ENCODE measurements at regions not wholly inside any gene's neighbourhood (a gene's known extent, or its start where the extent isn't known, plus 50 kb on each side); places are given as distances from the start of the nearest gene placed in this dataset.

DNA sequence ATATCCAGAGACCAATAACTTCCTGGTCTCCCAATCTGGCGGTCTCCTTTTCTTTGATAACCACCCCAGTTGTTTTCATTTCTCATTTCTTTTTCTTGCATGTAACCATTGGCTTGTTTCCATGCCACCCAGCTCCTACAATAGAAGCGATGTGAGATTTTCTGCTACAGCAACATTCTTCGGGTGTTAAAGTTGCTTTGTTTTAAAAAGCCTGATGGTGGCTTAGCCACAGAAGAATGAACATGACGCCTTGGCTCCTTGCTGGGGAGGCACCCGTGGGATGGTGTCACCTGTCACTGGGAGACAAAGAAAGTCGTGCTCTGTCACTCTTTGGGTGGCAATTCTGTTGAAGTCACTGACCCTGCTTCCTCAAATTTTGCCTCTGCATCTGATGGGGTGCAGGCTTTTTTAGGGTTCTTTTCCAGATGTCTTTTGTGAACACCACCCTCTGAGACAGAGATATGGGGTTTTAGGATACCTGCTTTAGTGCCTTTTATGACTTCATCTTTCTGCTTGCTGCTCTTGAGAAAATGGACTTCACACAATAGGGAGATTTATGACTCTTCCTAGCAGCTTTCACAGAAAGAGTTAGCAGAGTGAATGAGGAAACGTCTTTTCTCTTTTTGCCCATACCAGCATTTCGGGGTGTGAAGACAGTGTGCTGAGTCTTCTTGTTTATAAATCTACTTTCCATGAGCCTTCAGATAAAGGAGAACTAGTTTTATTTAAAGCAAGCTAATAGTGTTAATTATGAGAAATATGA, 265.3 kb upstream of the TBX3 start:
- Histone ChIP-seq H3K9ac (no peak overlapping the region), H3K4me3 (no peak overlapping the region), H3K36me3 (no peaks in the 10 kb centered on the region), H3K9me3 (no peaks in the 10 kb centered on the region), H3K27me3 (no peaks in the 10 kb centered on the region), H3K4me1 (no peaks in the 10 kb centered on the region), H3K4me2 (no peak overlapping the region), H4K20me1 (no peaks in the 10 kb centered on the region), H3K27ac (no peak overlapping the region)
- TF ChIP-seq Cebpa-rat (IDR thresholded peaks at IDR 0.05): no peak

DNA sequence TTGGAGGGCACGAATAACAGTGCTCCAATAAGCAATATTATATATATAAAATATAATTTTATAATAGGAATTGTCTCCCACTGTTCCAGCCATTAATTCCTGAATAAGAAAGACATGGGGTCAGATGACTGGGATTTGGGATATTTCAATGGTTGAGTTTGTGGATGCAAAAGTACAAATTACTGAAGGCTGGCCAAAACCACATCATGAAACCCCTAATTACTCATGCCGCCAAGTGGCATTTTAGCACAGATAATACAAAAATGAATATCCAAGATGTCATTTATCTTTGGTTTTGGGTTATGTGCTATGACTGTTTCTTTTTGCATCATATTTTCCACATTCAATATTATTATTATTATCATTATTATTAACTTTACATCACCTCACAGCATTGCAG, 261.4 kb upstream of the TBX3 start:
- H3K4me3 ChIP-seq: no peak overlapping the region
- H3K4me1 ChIP-seq: no peaks in the 10 kb centered on the region
- no peak for TF ChIP-seq Cebpa-rat (IDR thresholded peaks at IDR 0.05)
- H3K27me3 ChIP-seq: no peaks in the 10 kb centered on the region
- H4K20me1 ChIP-seq: no peaks in the 10 kb centered on the region
- no peak overlapping the region for H3K9ac ChIP-seq
- no peaks in the 10 kb centered on the region for H3K36me3 ChIP-seq
- no peak overlapping the region for H3K4me2 ChIP-seq
- H3K27ac ChIP-seq: no peak overlapping the region
- H3K9me3 ChIP-seq: peaks cover 2% of the 10 kb centered on the region; the same call in 1 of the 2 replicates

DNA sequence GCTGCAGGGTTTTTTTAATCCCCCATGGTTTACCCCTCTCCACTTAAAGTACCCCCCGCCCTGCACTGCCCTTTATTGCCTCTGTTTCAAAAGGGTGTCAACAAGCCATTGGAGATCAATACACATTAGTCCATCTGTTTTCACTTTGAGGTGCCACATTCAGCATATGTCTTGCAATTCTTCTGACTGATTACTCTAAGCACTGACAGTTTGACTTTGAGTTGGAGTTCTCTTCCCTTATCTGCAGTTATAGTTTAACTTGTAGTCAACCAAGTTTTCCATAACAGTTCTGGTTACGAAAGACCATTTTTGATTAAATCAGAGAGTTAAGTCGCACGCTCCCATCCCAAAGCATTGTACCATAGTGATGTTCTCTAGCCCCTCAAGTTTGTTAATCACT, 260.8 kb upstream of the TBX3 start:
- no peaks in the 10 kb centered on the region for H4K20me1 ChIP-seq
- no peak for TF ChIP-seq Cebpa-rat (IDR thresholded peaks at IDR 0.05)
- H3K27ac ChIP-seq: no peak overlapping the region
- H3K4me3 ChIP-seq: no peak overlapping the region
- no peaks in the 10 kb centered on the region for H3K36me3 ChIP-seq
- no peaks in the 10 kb centered on the region for H3K27me3 ChIP-seq
- no peak overlapping the region for H3K4me2 ChIP-seq
- H3K9me3 ChIP-seq: peaks cover 8% of the 10 kb centered on the region
- H3K9ac ChIP-seq: no peak overlapping the region
- no peaks in the 10 kb centered on the region for H3K4me1 ChIP-seq

- Histone ChIP-seq H3K36me3 (no peaks in the 10 kb centered on the region), H3K27me3 (no peaks in the 10 kb centered on the region), H3K9ac (no peak overlapping the region), H4K20me1 (no peaks in the 10 kb centered on the region), H3K4me2 (no peak overlapping the region), H3K9me3 (peaks cover 10% of the 10 kb centered on the region), H3K27ac (no peak overlapping the region), H3K4me1 (no peaks in the 10 kb centered on the region), H3K4me3 (no peak overlapping the region)
- no peak for TF ChIP-seq Cebpa-rat (IDR thresholded peaks at IDR 0.05)
Observed at GRCh38 chr12:114943601-114944000, 259.6 kb upstream of the TBX3 start.

- H3K27ac ChIP-seq: no peak overlapping the region
- H3K4me3 ChIP-seq: no peak overlapping the region
- H3K27me3 ChIP-seq: no peaks in the 10 kb centered on the region
- H3K4me2 ChIP-seq: no peak overlapping the region
- no peaks in the 10 kb centered on the region for H3K36me3 ChIP-seq
- no peaks in the 10 kb centered on the region for H4K20me1 ChIP-seq
- TF ChIP-seq Cebpa-rat (IDR thresholded peaks at IDR 0.05): no peak
- H3K9ac ChIP-seq: no peak overlapping the region
- H3K9me3 ChIP-seq: peaks cover 10% of the 10 kb centered on the region
- no peaks in the 10 kb centered on the region for H3K4me1 ChIP-seq
Observed at GRCh38 chr12:114938487-114939210, 254.7 kb upstream of the TBX3 start.

DNA sequence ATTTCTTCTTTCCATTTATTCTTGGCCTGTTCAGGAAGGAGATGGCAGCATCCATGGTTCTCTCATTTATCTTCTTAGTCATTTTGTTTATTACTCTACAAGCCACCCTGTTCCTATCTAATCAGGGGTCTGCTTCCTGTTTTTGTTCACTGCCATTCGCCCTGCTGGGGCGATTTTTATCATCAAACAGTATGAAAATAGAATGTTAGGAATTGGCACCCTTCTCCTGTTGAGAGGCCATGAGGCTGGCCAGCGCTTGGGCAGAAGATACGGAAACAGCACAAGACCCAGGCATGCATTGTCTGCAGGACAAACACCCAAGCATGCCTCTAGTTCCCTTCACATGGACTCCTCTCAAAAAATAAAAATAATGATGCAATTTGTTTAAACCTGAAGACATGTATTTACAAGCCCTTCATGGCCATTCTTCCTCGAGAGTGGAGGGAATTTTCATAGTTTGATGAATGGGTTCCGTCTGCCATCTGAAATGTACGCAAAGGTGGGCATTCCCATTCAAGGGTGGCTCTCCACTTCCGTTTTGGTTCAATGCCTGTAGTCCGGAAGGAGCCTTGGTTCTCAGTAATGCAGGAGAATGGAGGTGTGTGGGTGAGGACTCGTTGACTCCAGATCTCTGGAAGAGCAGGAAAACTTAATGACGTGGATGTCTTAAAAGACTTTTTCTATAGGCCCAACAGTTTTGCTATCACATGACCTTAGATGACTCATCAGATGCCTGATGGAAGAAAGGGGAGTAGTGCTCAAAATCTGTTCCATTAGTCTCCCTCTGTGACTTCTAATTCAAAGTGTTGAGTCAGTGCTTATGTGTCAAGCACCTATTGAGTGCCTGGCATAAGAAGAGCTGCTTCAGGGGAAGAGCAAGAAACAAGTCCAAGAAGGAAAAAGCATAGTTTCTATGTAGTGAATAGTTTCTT, 252.4 kb upstream of the TBX3 start:
- Histone ChIP-seq H3K9ac (no peak overlapping the region), H3K36me3 (no peaks in the 10 kb centered on the region), H3K4me3 (no peak overlapping the region), H3K4me1 (no peaks in the 10 kb centered on the region), H4K20me1 (no peaks in the 10 kb centered on the region), H3K4me2 (no peak overlapping the region), H3K27ac (no peak overlapping the region), H3K9me3 (peaks cover 10% of the 10 kb centered on the region), H3K27me3 (no peaks in the 10 kb centered on the region)
- TF ChIP-seq Cebpa-rat (IDR thresholded peaks at IDR 0.05): no peak

DNA sequence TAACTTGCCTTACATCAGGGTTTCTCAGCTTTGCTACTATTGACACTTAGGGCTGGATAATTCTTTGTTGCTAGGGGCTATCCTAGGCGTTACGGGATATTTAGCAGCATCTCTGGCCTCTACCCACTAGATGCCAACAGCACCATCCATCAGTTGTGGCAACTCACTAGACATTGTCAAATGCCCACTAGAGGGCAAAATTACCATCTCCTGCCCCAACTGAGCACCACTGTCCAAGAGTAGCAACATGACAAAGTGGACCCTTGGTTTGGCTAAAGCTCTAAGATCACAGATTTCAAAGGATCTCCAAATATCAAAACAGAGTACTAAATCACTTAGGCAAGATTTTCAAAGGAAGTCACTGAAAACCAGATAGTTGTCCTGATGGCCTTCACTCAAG, 251.7 kb upstream of the TBX3 start:
- Histone ChIP-seq H4K20me1 (no peaks in the 10 kb centered on the region), H3K9ac (no peak overlapping the region), H3K27me3 (no peaks in the 10 kb centered on the region), H3K27ac (no peak overlapping the region), H3K4me3 (no peak overlapping the region), H3K4me1 (no peaks in the 10 kb centered on the region), H3K9me3 (peaks cover 16% of the 10 kb centered on the region), H3K36me3 (no peaks in the 10 kb centered on the region), H3K4me2 (no peak overlapping the region)
- TF ChIP-seq Cebpa-rat (IDR thresholded peaks at IDR 0.05): no peak

- H4K20me1 ChIP-seq: no peaks in the 10 kb centered on the region
- peaks cover 9% of the 10 kb centered on the region for H3K9me3 ChIP-seq
- no peaks in the 10 kb centered on the region for H3K36me3 ChIP-seq
- no peaks in the 10 kb centered on the region for H3K4me1 ChIP-seq
- TF ChIP-seq Cebpa-rat (IDR thresholded peaks at IDR 0.05): no peak
- no peak overlapping the region for H3K4me2 ChIP-seq
- no peak overlapping the region for H3K4me3 ChIP-seq
- no peak overlapping the region for H3K27ac ChIP-seq
- H3K27me3 ChIP-seq: no peaks in the 10 kb centered on the region
- H3K9ac ChIP-seq: no peak overlapping the region
Observed at GRCh38 chr12:114933428-114934160, 249.6 kb upstream of the TBX3 start.

DNA sequence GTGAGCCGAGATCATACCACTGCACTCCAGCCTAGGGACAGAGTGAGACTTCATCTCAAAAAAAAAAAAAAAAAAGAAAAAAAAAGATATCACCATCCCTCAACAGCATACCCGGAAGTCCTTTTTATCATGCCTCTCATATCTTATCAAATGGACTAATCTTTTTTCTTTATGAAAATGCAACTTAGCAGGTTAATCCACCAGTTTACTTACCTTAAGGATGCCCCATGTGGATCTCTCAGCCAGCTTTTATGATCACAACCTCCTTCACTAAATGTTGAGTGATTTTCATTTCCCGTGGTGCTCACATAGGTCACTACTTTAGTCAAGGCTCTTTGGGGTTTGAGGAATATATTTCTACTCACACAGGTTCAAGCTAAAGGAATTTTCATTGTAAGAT, 248.8 kb upstream of the TBX3 start:
- H3K27me3 ChIP-seq: no peaks in the 10 kb centered on the region
- H3K4me2 ChIP-seq: no peak overlapping the region
- H3K27ac ChIP-seq: no peak overlapping the region

More for the DNA sequence above, 248.8 kb upstream of the TBX3 start:
- no peak for TF ChIP-seq Cebpa-rat (IDR thresholded peaks at IDR 0.05)
- no peak overlapping the region for H3K9ac ChIP-seq
- no peaks in the 10 kb centered on the region for H4K20me1 ChIP-seq
- H3K4me3 ChIP-seq: no peak overlapping the region
- no peaks in the 10 kb centered on the region for H3K36me3 ChIP-seq
- H3K9me3 ChIP-seq: peaks cover 9% of the 10 kb centered on the region
- H3K4me1 ChIP-seq: no peaks in the 10 kb centered on the region

Measured in BLaER1 (cell line).